Kidney (tissue), 13 donors: ENCODE measurements at regions not wholly inside any gene's neighbourhood (a gene's known extent, or its start where the extent isn't known, plus 50 kb on each side); places are given as distances from the start of the nearest gene placed in this dataset.

ENCODE experiments used
- DNase-seq, 5 donors: peaks; one replicate each; pipeline ENCODE4 v3.0.0-alpha.2; 2013 to 2020
- FAIRE-seq: peaks from 2 replicates; lab custom pipeline; 2012; peaks lifted over from hg19 to GRCh38; lab: Jason Lieb, UNC
- H3K27ac ChIP-seq, 2 donors: one replicate each; pipeline ENCODE4 v1.7.0; 2013; ENCODE audit warnings: low read depth in 2 of 2, low read length in 2 of 2, inconsistent platforms in 1 of 2
- H3K27me3 ChIP-seq: one replicate; pipeline ENCODE4 v1.7.1; 2013; ENCODE audit warnings: low read length, inconsistent platforms; ENCODE audit not compliant: control insufficient read depth, insufficient read depth
- H3K36me3 ChIP-seq, 3 donors: one replicate each; pipeline versions ENCODE4 v1.7.0 to v1.7.1; 2013; ENCODE audit warnings: low read length in 3 of 3, control low read depth in 1 of 3, inconsistent platforms in 1 of 3; ENCODE audit not compliant: insufficient read depth in 3 of 3, control insufficient read depth in 2 of 3
- H3K4me1 ChIP-seq, 3 donors: one replicate each; pipeline versions ENCODE4 v1.7.0 to v1.7.1; 2013; ENCODE audit warnings: low read length in 3 of 3, inconsistent platforms in 1 of 3, low read depth in 1 of 3; ENCODE audit not compliant: control insufficient read depth in 2 of 3, insufficient read depth in 2 of 3
- H3K4me3 ChIP-seq, 3 donors: one replicate each; pipeline versions ENCODE4 v1.7.0 to v1.8.1; 2013; ENCODE audit warnings: low read length in 3 of 3, control low read depth in 1 of 3, inconsistent platforms in 1 of 3
- H3K9ac ChIP-seq, 3 donors: one replicate each; pipeline versions ENCODE4 v1.7.0 to v1.7.1; 2013; ENCODE audit warnings: low read length in 3 of 3, control low read depth in 1 of 3, inconsistent platforms in 1 of 3
- H3K9me3 ChIP-seq, 3 donors: one replicate each; pipeline versions ENCODE4 v1.7.0 to v1.7.1; 2013; ENCODE audit warnings: low read length in 3 of 3, control low read depth in 1 of 3, inconsistent platforms in 1 of 3; ENCODE audit not compliant: control insufficient read depth in 2 of 3, insufficient read depth in 1 of 3
- intact Hi-C: fragments of 100-400 bp; cut with DNase I; formaldehyde crosslinking; loops from one replicate; pipeline ENCODE4 v1.11.1; 2022
- TF ChIP-seq, protein P1 (sequence below): IDR thresholded peaks from 3 replicates; pipeline ENCODE4 v1.5.1; 2012; ENCODE audit warnings: mild to moderate bottlenecking, moderate library complexity, borderline replicate concordance; ENCODE audit not compliant: insufficient read depth; ENCODE audit errors: extremely low read depth
- donor health status: control.
- donor health status: control.
- donor health status: control.
- donor health status: control.
- donor health status: control.
- donor health status: DM: yes; HTN: yes; CAD: no.
- donor health status: Normal renal cell carcinoma (clear cell type).

DNA sequence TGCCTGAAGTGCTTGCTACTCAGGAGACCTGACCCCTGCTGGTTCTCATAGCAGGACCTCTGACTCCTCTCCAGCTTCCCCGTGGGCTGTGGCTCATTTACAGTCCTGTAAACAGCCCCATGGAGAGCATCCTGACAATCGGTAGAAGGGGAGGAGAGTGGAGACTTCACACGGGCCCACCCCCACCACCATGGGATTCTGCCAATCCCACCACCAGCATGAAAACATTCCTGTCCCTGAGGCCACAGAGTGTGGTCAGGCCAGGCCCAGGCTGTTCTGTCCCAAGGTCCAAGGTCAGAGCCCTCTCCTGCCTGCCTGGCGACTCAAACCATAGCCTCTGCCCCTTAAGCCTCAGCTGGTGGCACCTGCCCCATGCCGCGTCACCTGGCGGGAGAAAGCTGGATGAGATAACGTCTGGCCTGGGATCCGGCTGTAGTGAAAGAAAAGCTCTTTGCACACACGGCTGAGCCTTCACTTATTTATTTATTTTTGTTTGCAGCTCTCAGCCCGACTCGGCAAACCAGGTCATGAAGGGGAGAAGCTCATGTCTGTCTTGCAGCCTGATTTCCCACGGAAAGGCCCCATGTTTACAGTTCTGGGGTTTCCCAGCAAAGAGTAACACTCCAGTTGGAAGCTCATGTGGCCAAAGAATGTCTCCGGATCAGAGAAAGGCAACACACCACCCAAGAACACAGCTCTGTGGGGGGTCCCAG is 293.6 kb upstream of the ZMIZ1 start:
- H3K9ac ChIP-seq = no peak overlapping the region
- H3K27ac ChIP-seq = peak overlapping the region in 1 of 2 donors; percentile 8

DNA sequence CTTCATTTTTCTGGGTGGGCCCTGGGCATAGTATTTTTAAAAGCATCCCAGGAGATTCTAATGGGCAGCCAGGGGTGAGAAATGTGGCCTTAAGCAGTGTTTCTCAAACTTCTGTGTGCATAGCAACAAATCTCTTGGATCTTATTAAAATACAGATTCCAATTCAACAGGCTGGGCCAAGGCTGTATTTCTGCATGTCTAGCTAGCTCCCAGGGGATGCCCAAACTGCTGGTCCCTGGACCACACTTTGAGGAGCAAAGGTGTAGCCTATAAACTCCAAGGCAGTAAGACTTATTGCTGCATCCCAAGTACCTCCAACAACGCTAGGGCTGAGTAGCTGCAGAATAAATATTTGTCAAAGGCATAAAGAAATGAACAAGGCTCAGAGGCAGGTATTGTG is 292.9 kb upstream of the ZMIZ1 start:
- Histone ChIP-seq H3K9ac (no peak overlapping the region), H3K4me3 (no peak overlapping the region), H3K27me3 (no peaks in the 10 kb centered on the region), H3K27ac (no peak overlapping the region), H3K4me1 (peaks cover 0 to 26% (median 8%) of the 10 kb centered on the region in 3 donors), H3K36me3 (no peaks in the 10 kb centered on the region), H3K9me3 (no peaks in the 10 kb centered on the region)
- TF ChIP-seq, protein P1, sequence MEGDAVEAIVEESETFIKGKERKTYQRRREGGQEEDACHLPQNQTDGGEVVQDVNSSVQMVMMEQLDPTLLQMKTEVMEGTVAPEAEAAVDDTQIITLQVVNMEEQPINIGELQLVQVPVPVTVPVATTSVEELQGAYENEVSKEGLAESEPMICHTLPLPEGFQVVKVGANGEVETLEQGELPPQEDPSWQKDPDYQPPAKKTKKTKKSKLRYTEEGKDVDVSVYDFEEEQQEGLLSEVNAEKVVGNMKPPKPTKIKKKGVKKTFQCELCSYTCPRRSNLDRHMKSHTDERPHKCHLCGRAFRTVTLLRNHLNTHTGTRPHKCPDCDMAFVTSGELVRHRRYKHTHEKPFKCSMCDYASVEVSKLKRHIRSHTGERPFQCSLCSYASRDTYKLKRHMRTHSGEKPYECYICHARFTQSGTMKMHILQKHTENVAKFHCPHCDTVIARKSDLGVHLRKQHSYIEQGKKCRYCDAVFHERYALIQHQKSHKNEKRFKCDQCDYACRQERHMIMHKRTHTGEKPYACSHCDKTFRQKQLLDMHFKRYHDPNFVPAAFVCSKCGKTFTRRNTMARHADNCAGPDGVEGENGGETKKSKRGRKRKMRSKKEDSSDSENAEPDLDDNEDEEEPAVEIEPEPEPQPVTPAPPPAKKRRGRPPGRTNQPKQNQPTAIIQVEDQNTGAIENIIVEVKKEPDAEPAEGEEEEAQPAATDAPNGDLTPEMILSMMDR = no peak
- FAIRE-seq (no peak), DNase-seq (peak in 2 of 5 donors; percentile 26 to 49)
- intact Hi-C loops = no loop called here

More for the DNA sequence above, 293.6 kb upstream of the ZMIZ1 start:
- no peaks in the 10 kb centered on the region for H3K27me3 ChIP-seq
- intact Hi-C loops = no loop called here
- TF ChIP-seq, protein P1 = no peak
- DNase-seq (peak; percentile 64 to 87 (median 78)), FAIRE-seq (no peak)
- H3K9me3 ChIP-seq = no peaks in the 10 kb centered on the region
- H3K36me3 ChIP-seq = no peaks in the 10 kb centered on the region
- H3K4me1 ChIP-seq = peaks cover 0 to 26% (median 8%) of the 10 kb centered on the region in 3 donors
- no peak overlapping the region for H3K4me3 ChIP-seq

DNA sequence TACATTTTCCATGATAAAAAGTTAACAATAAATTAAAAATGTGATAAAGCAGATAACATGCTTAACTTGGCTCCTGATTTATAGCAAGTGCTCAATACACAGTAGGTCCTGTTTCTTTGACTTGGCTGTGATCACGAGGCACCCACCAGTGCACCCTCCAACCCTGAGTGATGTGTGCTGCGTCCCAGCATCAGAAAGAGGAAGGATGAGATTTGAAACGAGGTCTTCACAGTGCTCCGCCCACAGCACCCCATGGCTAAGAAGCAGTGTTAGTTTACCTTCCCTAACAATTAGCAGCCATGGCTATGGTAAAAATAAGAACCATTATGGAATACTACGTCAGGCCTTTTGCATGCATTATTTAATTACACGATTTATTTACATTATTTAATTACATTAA is 292.0 kb upstream of the ZMIZ1 start:
- H3K4me1 ChIP-seq = peaks cover 0 to 26% (median 8%) of the 10 kb centered on the region in 3 donors
- H3K36me3 ChIP-seq = no peaks in the 10 kb centered on the region
- intact Hi-C loops = no loop called here
- H3K27ac ChIP-seq = no peak overlapping the region
- no peak overlapping the region for H3K4me3 ChIP-seq
- H3K9me3 ChIP-seq = no peaks in the 10 kb centered on the region
- H3K9ac ChIP-seq = no peak overlapping the region
- TF ChIP-seq, protein P1 = no peak
- no peaks in the 10 kb centered on the region for H3K27me3 ChIP-seq
- DNase-seq (peak in 1 of 5 donors; percentile 32), FAIRE-seq (no peak)

DNA sequence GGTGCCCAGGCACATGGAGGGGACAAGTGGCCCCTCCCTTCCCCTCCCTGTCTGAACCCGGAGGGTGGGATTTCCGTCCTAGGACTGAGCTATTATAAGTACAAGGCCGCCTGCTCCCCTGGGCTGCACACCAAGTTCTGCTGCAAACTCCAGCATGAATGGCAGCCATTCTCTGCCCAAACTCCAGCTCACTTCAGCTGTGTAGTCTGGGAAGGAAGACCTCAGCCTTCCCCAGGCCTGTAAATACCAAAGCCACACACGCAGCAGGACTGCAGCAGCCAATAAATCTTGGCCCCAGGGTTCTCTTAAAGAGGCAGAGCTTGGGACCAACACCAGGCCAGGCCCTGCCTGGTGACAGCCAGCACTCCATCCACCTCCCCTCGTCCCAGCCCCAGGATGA is 291.3 kb upstream of the ZMIZ1 start:
- H3K4me1 ChIP-seq = peaks cover 0 to 26% (median 8%) of the 10 kb centered on the region in 3 donors
- no peaks in the 10 kb centered on the region for H3K36me3 ChIP-seq
- H3K9ac ChIP-seq = peak overlapping the region in 1 of 3 donors; percentile 1
- H3K4me3 ChIP-seq = no peak overlapping the region
- TF ChIP-seq, protein P1 = no peak
- FAIRE-seq (no peak), DNase-seq (peak; percentile 54 to 84 (median 63))
- no peaks in the 10 kb centered on the region for H3K9me3 ChIP-seq
- H3K27me3 ChIP-seq = no peaks in the 10 kb centered on the region
- intact Hi-C loops = no loop called here
- H3K27ac ChIP-seq = no peak overlapping the region
